ENCODE measurements at regions not wholly inside any gene's neighbourhood (a gene's known extent, or its start where the extent isn't known, plus 50 kb on each side); places are given as distances from the start of the nearest gene placed in this dataset.
"Not testable (repeated sequence)": the region's sequence is repeated elsewhere in the genome, so short reads cannot be mapped to it uniquely, and the experiment has no call there.

GRCh38 chr2:91574255-91574654, 2882.8 kb downstream of the RPIA start:
- TF ChIP-seq CTCF (IDR thresholded peaks at IDR 0.05; ENCODE audit: low read depth, low read length); POLR2A (IDR thresholded peaks at IDR 0.05; ENCODE audit: extremely low read depth, insufficient read length): not testable (repeated sequence)

All from NB4 (cell line).